ENCODE measurements at regions not wholly inside any gene's neighbourhood (a gene's known extent, or its start where the extent isn't known, plus 50 kb on each side); places are given as distances from the start of the nearest gene placed in this dataset.

DNA sequence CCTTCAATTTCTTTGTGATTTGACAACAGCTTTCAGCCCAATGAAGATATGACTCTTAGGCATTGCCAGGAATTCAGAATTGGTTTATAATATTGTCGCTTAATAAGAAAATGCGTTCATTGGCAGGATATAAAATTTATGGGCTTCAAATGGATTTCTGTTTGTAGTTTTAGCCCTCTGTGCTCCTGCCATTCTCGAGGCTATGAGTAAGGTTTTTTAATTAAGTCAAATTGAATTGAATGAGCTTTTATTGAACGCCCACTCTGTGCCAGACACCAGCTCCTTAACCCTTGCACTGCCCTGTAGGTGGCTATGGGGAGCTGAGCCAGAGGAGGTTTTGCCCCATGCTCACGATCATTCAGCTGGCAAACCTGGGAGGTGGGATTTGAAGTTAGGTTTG lies 115.1 kb downstream of the SLC25A47 start:
- no peaks in the 10 kb centered on the region for H3K4me1 ChIP-seq (ENCODE audit: control insufficient read depth, low read length)
- no peaks in the 10 kb centered on the region; the same call in 1 of the 2 replicates for H3K27me3 ChIP-seq (ENCODE audit: control insufficient read depth, low read length)
- H3F3A ChIP-seq (ENCODE audit: control insufficient read depth, insufficient read depth) = no peaks in the 10 kb centered on the region
- H3K79me2 ChIP-seq (ENCODE audit: control insufficient read depth, low read length) = no peaks in the 10 kb centered on the region
- no peaks in the 10 kb centered on the region for H3K9me3 ChIP-seq (ENCODE audit: control insufficient read depth, insufficient read depth, low read length)
- H3K4me2 ChIP-seq (ENCODE audit: low read length) = no peak overlapping the region
- H3K4me3 ChIP-seq (ENCODE audit: low read length) = no peak overlapping the region
- no peak overlapping the region for H3K27ac ChIP-seq (ENCODE audit: low read depth, low read length)
- no peaks in the 10 kb centered on the region for H3K36me3 ChIP-seq (ENCODE audit: control insufficient read depth, low read length)
- no peaks in the 10 kb centered on the region for H3K9me2 ChIP-seq (replicated peaks; ENCODE audit: control insufficient read depth, low read length)
- TF ChIP-seq EZH2phosphoT487 (IDR thresholded peaks at IDR 0.05; ENCODE audit: borderline replicate concordance, low read length) = no peak
- TF ChIP-seq, protein P1, sequence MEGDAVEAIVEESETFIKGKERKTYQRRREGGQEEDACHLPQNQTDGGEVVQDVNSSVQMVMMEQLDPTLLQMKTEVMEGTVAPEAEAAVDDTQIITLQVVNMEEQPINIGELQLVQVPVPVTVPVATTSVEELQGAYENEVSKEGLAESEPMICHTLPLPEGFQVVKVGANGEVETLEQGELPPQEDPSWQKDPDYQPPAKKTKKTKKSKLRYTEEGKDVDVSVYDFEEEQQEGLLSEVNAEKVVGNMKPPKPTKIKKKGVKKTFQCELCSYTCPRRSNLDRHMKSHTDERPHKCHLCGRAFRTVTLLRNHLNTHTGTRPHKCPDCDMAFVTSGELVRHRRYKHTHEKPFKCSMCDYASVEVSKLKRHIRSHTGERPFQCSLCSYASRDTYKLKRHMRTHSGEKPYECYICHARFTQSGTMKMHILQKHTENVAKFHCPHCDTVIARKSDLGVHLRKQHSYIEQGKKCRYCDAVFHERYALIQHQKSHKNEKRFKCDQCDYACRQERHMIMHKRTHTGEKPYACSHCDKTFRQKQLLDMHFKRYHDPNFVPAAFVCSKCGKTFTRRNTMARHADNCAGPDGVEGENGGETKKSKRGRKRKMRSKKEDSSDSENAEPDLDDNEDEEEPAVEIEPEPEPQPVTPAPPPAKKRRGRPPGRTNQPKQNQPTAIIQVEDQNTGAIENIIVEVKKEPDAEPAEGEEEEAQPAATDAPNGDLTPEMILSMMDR (IDR thresholded peaks at IDR 0.05; ENCODE audit: low read depth, low read length, poor library complexity, severe bottlenecking) = no peak
- H4K20me1 ChIP-seq (ENCODE audit: control insufficient read depth, insufficient read depth, low read depth, low read length) = no peaks in the 10 kb centered on the region

DNA sequence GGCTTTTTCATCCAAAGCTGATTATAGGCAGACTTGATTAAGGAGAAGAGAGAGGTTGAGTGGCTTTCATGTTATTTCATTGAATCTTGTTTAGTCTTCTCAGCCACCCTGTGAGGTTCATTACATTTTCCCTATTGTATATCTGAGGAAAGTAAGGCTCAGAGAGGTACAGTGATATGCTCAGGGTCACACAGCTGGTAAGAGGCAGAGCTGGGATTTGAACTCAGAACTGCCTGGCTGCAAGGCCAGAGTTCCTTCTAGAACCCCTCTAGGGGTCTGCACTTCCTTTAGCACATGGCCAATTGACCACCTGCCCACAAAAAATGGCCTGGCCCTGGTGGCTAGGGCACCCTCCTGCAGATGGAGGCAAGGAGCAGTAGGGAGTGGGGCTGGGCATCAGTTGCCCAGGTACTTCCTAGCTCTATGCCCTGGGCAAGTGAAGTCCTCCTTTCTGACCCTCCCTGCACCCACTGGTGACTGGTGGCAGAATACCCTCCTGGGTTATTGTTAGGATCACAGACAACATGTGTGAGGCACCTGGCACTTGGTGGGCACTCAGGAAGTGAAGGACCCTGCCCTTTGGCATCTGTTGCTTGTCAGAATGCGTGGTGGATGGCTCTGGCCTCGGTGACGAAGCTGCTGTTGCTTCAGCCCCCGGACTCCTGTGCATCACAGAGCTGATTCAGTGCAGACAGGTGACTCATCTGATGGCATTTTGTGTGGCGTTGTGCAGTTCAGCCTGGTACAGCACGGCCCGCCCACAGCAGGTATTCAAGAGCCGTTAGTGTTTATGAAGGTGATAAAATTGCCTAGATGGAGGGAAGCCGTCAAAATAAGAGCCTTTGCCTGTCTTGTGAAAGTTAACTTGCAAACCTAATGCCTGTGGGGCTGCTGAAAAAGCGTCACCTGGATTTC lies 115.8 kb downstream of the SLC25A47 start:
- Histone ChIP-seq H4K20me1 (ENCODE audit: control insufficient read depth, insufficient read depth, low read depth, low read length) (no peaks in the 10 kb centered on the region), H3K9me3 (ENCODE audit: control insufficient read depth, insufficient read depth, low read length) (no peaks in the 10 kb centered on the region), H3K27me3 (ENCODE audit: control insufficient read depth, low read length) (no peaks in the 10 kb centered on the region; the same call in 1 of the 2 replicates), H3K4me2 (ENCODE audit: low read length) (no peak overlapping the region), H3K36me3 (ENCODE audit: control insufficient read depth, low read length) (no peaks in the 10 kb centered on the region), H3F3A (ENCODE audit: control insufficient read depth, insufficient read depth) (no peaks in the 10 kb centered on the region), H3K27ac (ENCODE audit: low read depth, low read length) (no peak overlapping the region), H3K9me2 (replicated peaks; ENCODE audit: control insufficient read depth, low read length) (no peaks in the 10 kb centered on the region), H3K4me1 (ENCODE audit: control insufficient read depth, low read length) (no peaks in the 10 kb centered on the region), H3K79me2 (ENCODE audit: control insufficient read depth, low read length) (no peaks in the 10 kb centered on the region), H3K4me3 (ENCODE audit: low read length) (no peak overlapping the region)
- TF ChIP-seq EZH2phosphoT487 (IDR thresholded peaks at IDR 0.05; ENCODE audit: borderline replicate concordance, low read length) = no peak
- TF ChIP-seq, protein P1 (IDR thresholded peaks at IDR 0.05; ENCODE audit: low read depth, low read length, poor library complexity, severe bottlenecking) = no peak

DNA sequence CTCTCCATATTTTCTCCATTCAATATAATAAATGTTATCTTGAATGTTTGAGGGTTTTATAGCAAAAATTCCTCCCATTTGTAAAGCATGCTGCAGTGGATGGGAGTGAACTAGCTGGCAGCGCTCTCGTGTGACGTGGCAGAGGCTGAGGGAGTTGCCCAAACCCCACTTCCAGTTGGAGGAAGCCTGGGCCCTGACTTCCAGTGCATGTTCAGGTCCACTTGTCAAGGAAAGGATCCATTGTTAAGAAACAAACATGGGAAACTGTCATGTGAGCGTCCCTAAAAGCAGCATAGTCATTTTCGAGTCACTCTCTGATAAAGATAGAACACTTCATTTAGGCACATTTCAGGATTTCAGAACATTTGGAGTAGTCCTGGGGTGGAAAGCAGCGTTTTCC lies 116.6 kb downstream of the SLC25A47 start:
- Histone ChIP-seq H3K9me2 (replicated peaks; ENCODE audit: control insufficient read depth, low read length) (no peaks in the 10 kb centered on the region), H3K27ac (ENCODE audit: low read depth, low read length) (no peak overlapping the region), H3K4me1 (ENCODE audit: control insufficient read depth, low read length) (no peaks in the 10 kb centered on the region), H3F3A (ENCODE audit: control insufficient read depth, insufficient read depth) (no peaks in the 10 kb centered on the region), H4K20me1 (ENCODE audit: control insufficient read depth, insufficient read depth, low read depth, low read length) (no peaks in the 10 kb centered on the region), H3K36me3 (ENCODE audit: control insufficient read depth, low read length) (no peaks in the 10 kb centered on the region), H3K4me3 (ENCODE audit: low read length) (no peak overlapping the region), H3K4me2 (ENCODE audit: low read length) (no peak overlapping the region), H3K79me2 (ENCODE audit: control insufficient read depth, low read length) (no peaks in the 10 kb centered on the region), H3K27me3 (ENCODE audit: control insufficient read depth, low read length) (no peaks in the 10 kb centered on the region; the same call in 1 of the 2 replicates), H3K9me3 (ENCODE audit: control insufficient read depth, insufficient read depth, low read length) (no peaks in the 10 kb centered on the region)
- no peak for TF ChIP-seq EZH2phosphoT487 (IDR thresholded peaks at IDR 0.05; ENCODE audit: borderline replicate concordance, low read length)
- TF ChIP-seq, protein P1 (IDR thresholded peaks at IDR 0.05; ENCODE audit: low read depth, low read length, poor library complexity, severe bottlenecking) = no peak

All from DOHH2 (cell line).